ENCODE measurements at regions not wholly inside any gene's neighbourhood (a gene's known extent, or its start where the extent isn't known, plus 50 kb on each side); places are given as distances from the start of the nearest gene placed in this dataset.

- Mint-ChIP-seq H3K4me1 (ENCODE audit: low read depth) (no peaks in the 10 kb centered on the region), H3K27me3 (peaks cover 2% of the 10 kb centered on the region), H3K27ac (no peak overlapping the region), H3K9me3 (ENCODE audit: low read depth) (no peaks in the 10 kb centered on the region), H3K36me3 (no peaks in the 10 kb centered on the region), H3K4me3 (no peak overlapping the region)
Observed at GRCh38 chr6:140083375-140083774, 708.9 kb upstream of the CITED2 start.

DNA sequence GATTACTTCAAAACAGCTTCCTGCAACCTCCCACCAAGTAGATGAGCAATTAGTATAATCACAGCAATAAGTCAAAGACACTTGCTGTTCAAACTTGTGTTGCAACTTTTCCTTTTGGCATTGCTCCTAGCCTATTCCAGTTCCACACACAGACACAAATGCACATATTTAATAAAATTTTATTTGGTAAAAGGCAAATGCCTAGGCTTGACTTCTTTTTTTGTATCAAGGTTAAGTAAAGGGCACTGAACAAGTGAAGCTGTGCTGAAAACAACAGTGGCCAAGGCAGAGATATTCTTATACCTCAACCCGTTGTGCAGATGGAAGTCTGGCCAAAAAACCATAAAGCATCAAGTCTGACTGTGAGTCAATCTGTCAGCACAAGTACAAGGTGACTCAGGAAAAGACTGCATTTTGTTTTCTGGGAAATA, 708.4 kb upstream of the CITED2 start:
- no peaks in the 10 kb centered on the region for H3K4me1 Mint-ChIP-seq (ENCODE audit: low read depth)
- H3K27ac Mint-ChIP-seq = no peak overlapping the region

DNA sequence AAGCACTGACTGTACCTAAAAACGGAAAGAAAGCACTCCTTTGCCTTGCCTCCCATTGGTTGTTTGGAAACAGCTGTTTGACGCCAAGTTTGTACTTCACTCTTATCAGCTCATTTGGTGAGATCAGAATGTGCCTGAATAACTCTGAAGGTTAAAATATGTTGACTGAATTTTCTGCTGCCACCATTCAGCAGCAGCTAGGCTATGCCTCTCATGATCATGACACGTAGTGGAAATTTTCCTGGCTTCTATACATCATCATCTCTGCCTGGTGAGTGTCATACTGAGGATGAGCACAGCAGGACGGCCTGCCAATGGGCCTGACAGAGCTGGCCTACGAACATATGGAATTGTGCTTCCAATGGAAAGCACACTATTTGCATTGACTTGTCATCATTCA, 704.9 kb upstream of the CITED2 start:
- H3K27ac Mint-ChIP-seq = no peak overlapping the region
- no peaks in the 10 kb centered on the region for H3K36me3 Mint-ChIP-seq
- peaks cover 7% of the 10 kb centered on the region for H3K27me3 Mint-ChIP-seq
- no peaks in the 10 kb centered on the region for H3K9me3 Mint-ChIP-seq (ENCODE audit: low read depth)
- H3K4me1 Mint-ChIP-seq (ENCODE audit: low read depth) = no peaks in the 10 kb centered on the region
- H3K4me3 Mint-ChIP-seq = no peak overlapping the region

More for the DNA sequence above, 708.4 kb upstream of the CITED2 start:
- H3K4me3 Mint-ChIP-seq = no peak overlapping the region
- H3K27me3 Mint-ChIP-seq = peaks cover 2% of the 10 kb centered on the region
- H3K9me3 Mint-ChIP-seq (ENCODE audit: low read depth) = no peaks in the 10 kb centered on the region
- H3K36me3 Mint-ChIP-seq = no peaks in the 10 kb centered on the region

DNA sequence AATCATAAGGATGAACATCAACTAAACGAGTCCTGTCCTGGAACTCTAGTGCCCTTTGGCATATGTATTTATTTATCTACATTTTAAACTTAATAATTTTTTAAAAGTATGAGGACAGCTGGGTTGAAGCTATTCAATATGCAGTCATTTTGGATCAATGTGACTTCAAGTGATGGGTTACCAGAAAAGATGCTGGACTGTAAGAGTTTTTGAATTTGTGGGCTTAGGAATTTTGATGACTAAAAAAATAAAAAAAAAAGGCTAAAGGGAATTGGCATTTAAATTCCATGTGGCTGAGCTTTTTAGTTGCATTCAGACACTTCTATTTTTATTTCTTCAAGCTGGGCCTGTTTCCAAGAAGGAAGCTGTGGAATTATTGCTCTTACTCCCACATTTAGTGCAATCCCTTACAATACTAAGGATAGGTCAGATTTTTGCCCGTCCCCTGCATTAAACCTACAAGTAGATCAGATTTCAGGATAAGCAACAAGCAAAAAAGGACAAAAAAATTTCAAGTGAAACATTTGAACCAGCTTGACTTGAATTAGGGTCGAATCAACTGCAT, 704.2 kb upstream of the CITED2 start:
- Mint-ChIP-seq H3K36me3 (no peaks in the 10 kb centered on the region), H3K4me1 (ENCODE audit: low read depth) (no peaks in the 10 kb centered on the region), H3K9me3 (ENCODE audit: low read depth) (no peaks in the 10 kb centered on the region), H3K27ac (no peak overlapping the region), H3K4me3 (no peak overlapping the region), H3K27me3 (peaks cover 8% of the 10 kb centered on the region)

DNA sequence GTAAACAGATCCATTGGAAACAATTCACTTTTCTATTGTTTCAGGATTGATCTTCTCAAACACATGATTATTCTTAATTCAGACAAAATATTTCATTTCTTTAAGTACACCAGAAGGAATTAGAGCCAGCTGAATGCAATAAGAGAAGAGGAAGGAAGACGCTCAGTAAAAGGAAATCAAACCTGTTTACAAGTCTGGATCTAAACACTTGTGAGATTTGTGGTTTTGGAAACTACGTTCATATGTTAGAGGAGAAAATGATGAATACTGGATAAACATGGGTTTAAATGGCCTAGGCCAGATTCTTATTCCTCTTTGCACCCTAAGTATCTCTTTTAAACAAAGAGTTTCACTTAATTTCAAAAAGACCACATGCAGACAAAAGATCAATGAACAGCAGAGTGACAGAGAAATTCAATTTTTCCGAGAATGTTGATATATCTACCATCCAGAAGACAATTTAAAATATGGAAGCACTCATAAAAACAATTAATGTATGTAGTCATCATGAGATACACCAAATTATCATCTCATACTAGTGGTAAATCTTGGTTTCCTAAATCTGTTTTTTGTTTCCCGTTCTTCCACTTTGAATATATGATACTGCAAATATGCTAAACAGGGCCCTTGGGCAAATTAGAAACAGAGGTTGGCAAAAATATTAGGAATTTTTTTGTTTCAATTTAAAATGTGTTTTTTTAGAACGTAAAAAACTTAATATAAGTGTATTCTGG, 703.5 kb upstream of the CITED2 start:
- no peaks in the 10 kb centered on the region for H3K36me3 Mint-ChIP-seq
- H3K4me1 Mint-ChIP-seq (ENCODE audit: low read depth) = no peaks in the 10 kb centered on the region
- H3K27me3 Mint-ChIP-seq = peaks cover 10% of the 10 kb centered on the region
- no peak overlapping the region for H3K4me3 Mint-ChIP-seq
- no peak overlapping the region for H3K27ac Mint-ChIP-seq
- no peaks in the 10 kb centered on the region for H3K9me3 Mint-ChIP-seq (ENCODE audit: low read depth)

DNA sequence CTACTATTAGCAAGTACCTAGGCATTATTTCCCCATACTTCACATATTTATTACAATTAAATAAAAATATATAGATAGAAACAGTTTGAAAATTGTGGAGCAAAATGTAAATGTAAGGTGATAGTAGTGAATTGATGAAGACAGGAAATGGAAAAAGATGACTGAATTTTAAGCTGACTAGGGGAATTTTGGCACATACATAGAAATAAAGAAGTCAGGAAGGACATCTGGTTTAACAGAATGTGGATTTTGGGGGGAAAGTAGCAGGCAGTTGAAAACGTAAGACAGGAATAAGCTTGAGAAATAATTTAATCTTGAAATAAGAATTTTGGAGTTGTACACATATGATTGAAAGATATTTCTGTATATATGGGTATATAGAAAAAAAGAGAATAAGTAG, 701.7 kb upstream of the CITED2 start:
- Mint-ChIP-seq H3K9me3 (ENCODE audit: low read depth) (no peaks in the 10 kb centered on the region), H3K27ac (no peak overlapping the region), H3K36me3 (no peaks in the 10 kb centered on the region), H3K4me3 (no peak overlapping the region), H3K27me3 (peaks cover 10% of the 10 kb centered on the region), H3K4me1 (ENCODE audit: low read depth) (no peaks in the 10 kb centered on the region)

DNA sequence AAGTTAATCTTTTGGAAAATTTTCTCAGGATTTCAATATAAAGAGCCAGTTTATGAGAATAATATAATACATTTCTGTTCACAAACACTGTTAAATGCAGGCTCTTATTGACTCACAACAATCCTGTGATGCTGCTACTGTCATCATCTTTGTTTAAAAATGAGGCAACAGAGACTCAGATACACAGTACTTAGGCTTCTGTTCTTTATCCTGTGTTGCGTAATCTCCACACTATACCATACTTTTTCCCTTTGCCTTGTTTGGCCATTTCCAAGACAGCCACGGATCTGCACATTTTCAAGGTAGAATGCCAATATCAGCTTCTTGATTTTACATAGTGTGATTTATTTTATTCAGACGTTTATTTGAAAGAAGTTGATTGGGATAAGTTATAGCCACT, 699.0 kb upstream of the CITED2 start:
- H3K36me3 Mint-ChIP-seq = no peaks in the 10 kb centered on the region
- H3K27ac Mint-ChIP-seq = no peak overlapping the region
- no peak overlapping the region for H3K4me3 Mint-ChIP-seq
- no peaks in the 10 kb centered on the region for H3K9me3 Mint-ChIP-seq (ENCODE audit: low read depth)
- peaks cover 11% of the 10 kb centered on the region for H3K27me3 Mint-ChIP-seq
- no peaks in the 10 kb centered on the region for H3K4me1 Mint-ChIP-seq (ENCODE audit: low read depth)

GRCh38 chr6:140071601-140072062, 697.2 kb upstream of the CITED2 start:
- Mint-ChIP-seq H3K4me3 (no peak overlapping the region), H3K27ac (no peak overlapping the region), H3K36me3 (no peaks in the 10 kb centered on the region), H3K27me3 (peaks cover 7% of the 10 kb centered on the region), H3K4me1 (ENCODE audit: low read depth) (no peaks in the 10 kb centered on the region), H3K9me3 (ENCODE audit: low read depth) (no peaks in the 10 kb centered on the region)

DNA sequence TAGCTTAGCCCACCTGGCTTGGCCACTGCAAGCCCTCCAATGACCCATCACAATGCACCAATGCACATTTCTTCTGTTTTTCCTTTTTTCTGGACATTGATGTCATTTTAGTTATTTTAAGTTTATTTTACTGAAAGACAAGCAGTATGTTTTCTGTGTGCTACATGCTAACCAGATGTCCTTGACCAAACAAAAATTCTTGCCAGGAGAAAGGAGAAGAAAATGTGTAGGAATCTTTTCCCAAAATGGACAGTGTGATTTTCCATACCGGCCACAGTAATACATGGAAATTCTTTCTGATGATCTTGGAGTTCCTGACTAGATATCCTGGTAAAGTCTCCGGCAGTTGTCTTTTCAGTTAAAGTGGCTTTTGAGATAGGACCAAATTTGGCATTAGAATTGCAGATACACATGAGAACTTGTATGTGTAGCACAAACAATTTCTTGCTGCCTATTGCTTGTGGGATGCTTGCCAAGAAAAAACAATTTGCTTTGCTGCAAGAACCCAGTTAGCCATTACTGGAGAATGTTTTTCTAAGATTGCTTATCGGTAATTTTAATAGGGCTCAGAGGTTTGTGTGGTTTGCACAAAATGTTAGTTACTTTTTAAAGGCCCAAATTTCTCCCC, 696.5 kb upstream of the CITED2 start:
- no peaks in the 10 kb centered on the region for H3K4me1 Mint-ChIP-seq (ENCODE audit: low read depth)
- H3K36me3 Mint-ChIP-seq = no peaks in the 10 kb centered on the region
- no peak overlapping the region for H3K27ac Mint-ChIP-seq
- H3K9me3 Mint-ChIP-seq (ENCODE audit: low read depth) = no peaks in the 10 kb centered on the region
- no peak overlapping the region for H3K4me3 Mint-ChIP-seq
- H3K27me3 Mint-ChIP-seq = peaks cover 4% of the 10 kb centered on the region

GRCh38 chr6:140069576-140069975, 695.1 kb upstream of the CITED2 start:
- H3K4me1 Mint-ChIP-seq (ENCODE audit: low read depth) = no peaks in the 10 kb centered on the region
- H3K9me3 Mint-ChIP-seq (ENCODE audit: low read depth) = no peaks in the 10 kb centered on the region
- H3K27me3 Mint-ChIP-seq = peaks cover 4% of the 10 kb centered on the region
- no peaks in the 10 kb centered on the region for H3K36me3 Mint-ChIP-seq
- H3K27ac Mint-ChIP-seq = no peak overlapping the region
- H3K4me3 Mint-ChIP-seq = no peak overlapping the region

DNA sequence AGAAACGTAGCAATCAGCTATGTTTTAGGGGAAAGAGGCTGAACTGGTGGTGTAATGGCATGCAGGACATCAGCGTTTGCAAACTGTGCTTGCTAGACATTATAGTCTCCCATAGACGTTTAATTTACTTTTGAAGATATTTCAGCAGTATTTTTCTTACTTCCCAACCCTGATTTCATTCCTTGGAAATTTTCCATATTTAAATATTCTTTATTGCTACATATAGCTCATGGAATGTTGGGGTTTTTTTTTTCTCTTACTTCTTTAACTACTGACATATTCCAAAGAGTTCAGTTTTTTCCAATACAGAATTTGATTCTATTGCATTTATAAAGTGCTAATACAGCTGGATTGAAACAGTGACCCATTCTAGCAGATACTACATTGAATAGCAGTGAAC, 694.4 kb upstream of the CITED2 start:
- no peaks in the 10 kb centered on the region for H3K9me3 Mint-ChIP-seq (ENCODE audit: low read depth)

DNA sequence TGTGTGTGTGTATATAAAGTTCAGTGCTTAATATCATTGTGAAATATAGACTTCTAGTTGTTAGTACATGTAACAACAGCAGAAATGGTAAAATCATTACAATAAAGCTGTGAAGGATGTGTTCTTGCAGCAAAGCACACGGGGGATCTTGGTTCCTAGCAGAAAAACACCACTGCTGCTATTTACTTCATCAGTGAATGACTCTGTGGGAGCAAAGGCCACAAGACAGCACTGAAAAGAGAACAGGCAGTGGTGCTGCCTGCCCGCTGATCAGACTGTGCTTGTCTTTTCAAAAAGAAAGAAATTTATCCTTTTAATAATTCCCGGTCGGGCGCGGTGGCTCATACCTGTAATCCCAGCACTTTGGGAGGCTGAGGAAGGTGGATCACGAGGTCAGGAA, 689.9 kb upstream of the CITED2 start:
- Mint-ChIP-seq H3K27me3 (peaks cover 4% of the 10 kb centered on the region), H3K36me3 (no peaks in the 10 kb centered on the region), H3K27ac (no peak overlapping the region), H3K4me3 (no peak overlapping the region), H3K4me1 (ENCODE audit: low read depth) (no peaks in the 10 kb centered on the region), H3K9me3 (ENCODE audit: low read depth) (no peaks in the 10 kb centered on the region)

More for the DNA sequence above, 694.4 kb upstream of the CITED2 start:
- Mint-ChIP-seq H3K36me3 (no peaks in the 10 kb centered on the region), H3K4me1 (ENCODE audit: low read depth) (no peaks in the 10 kb centered on the region), H3K4me3 (no peak overlapping the region), H3K27ac (no peak overlapping the region), H3K27me3 (peaks cover 4% of the 10 kb centered on the region)

- Mint-ChIP-seq H3K36me3 (no peaks in the 10 kb centered on the region), H3K4me1 (ENCODE audit: low read depth) (no peaks in the 10 kb centered on the region), H3K27me3 (peaks cover 5% of the 10 kb centered on the region), H3K9me3 (ENCODE audit: low read depth) (no peaks in the 10 kb centered on the region), H3K4me3 (no peak overlapping the region), H3K27ac (no peak overlapping the region)
Observed at GRCh38 chr6:140063021-140063399, 688.6 kb upstream of the CITED2 start.

- Mint-ChIP-seq H3K27me3 (peaks cover 5% of the 10 kb centered on the region), H3K36me3 (no peaks in the 10 kb centered on the region), H3K9me3 (ENCODE audit: low read depth) (no peaks in the 10 kb centered on the region), H3K4me3 (no peak overlapping the region), H3K27ac (no peak overlapping the region), H3K4me1 (ENCODE audit: low read depth) (no peaks in the 10 kb centered on the region)
Observed at GRCh38 chr6:140062043-140063020, 687.9 kb upstream of the CITED2 start.
